ENCODE measurements at regions not wholly inside any gene's neighbourhood (a gene's known extent, or its start where the extent isn't known, plus 50 kb on each side); places are given as distances from the start of the nearest gene placed in this dataset.

- no peaks in the 10 kb centered on the region for H3K9me3 ChIP-seq
- no peak for TF ChIP-seq POLR2A (IDR thresholded peaks at IDR 0.05)
- TF ChIP-seq CTCF (IDR thresholded peaks at IDR 0.05), result no peak
- TF ChIP-seq POLR2AphosphoS5 (IDR thresholded peaks at IDR 0.05), result no peak
- TF ChIP-seq EP300 (IDR thresholded peaks at IDR 0.05; ENCODE audit: low read depth), result no peak
- no peaks in the 10 kb centered on the region for H3K27me3 ChIP-seq
- no peaks in the 10 kb centered on the region for H3K36me3 ChIP-seq
- DNase-seq, result no peak
- no peaks in the 10 kb centered on the region for H3K4me1 ChIP-seq
- intact Hi-C loops (cut with DNase I; ENCODE audit: low total_unique reads), result no loop called here
- in situ Hi-C loops (cut with MboI; ENCODE audit: low pct_ligation_motif_present in 1 of 4, low pct_unique_long_range_greater_than_20kb in 1 of 4, low sequenced_read_pairs in 3 of 4), result no loop called here
- 44 to 47% methylated on average over 5 of the region's 5 CpGs for WGBS, 2 donors (ENCODE audit: low coverage in 1 of 2)
- H3K27ac ChIP-seq, result no peak overlapping the region
- H3K4me3 ChIP-seq, result no peak overlapping the region
These were observed 1324.4 kb downstream of the GRIK2 start for GRCh38 chr6:102717737-102718456.

GRCh38 chr6:102717252-102717651, 1323.7 kb downstream of the GRIK2 start:
- 64 to 87% methylated on average over 2 of the region's 2 CpGs for WGBS, 2 donors (ENCODE audit: low coverage in 1 of 2)
- DNase-seq, result no peak
- in situ Hi-C loops (cut with MboI; ENCODE audit: low pct_ligation_motif_present in 1 of 4, low pct_unique_long_range_greater_than_20kb in 1 of 4, low sequenced_read_pairs in 3 of 4) (no loop called here), intact Hi-C loops (cut with DNase I; ENCODE audit: low total_unique reads) (no loop called here)
- no peaks in the 10 kb centered on the region for H3K4me1 ChIP-seq
- no peaks in the 10 kb centered on the region for H3K27me3 ChIP-seq
- TF ChIP-seq POLR2AphosphoS5 (IDR thresholded peaks at IDR 0.05) (no peak), EP300 (IDR thresholded peaks at IDR 0.05; ENCODE audit: low read depth) (no peak), POLR2A (IDR thresholded peaks at IDR 0.05) (no peak), CTCF (IDR thresholded peaks at IDR 0.05) (no peak)
- H3K4me3 ChIP-seq, result no peak overlapping the region
- no peak overlapping the region for H3K27ac ChIP-seq
- H3K9me3 ChIP-seq, result no peaks in the 10 kb centered on the region
- no peaks in the 10 kb centered on the region for H3K36me3 ChIP-seq

GRCh38 chr6:102701019-102701418, 1307.5 kb downstream of the GRIK2 start:
- no peaks in the 10 kb centered on the region for H3K36me3 ChIP-seq

GRCh38 chr6:102686461-102686860, 1293.0 kb downstream of the GRIK2 start:
- no peaks in the 10 kb centered on the region for H3K4me1 ChIP-seq
- no peaks in the 10 kb centered on the region for H3K27me3 ChIP-seq

More at GRCh38 chr6:102701019-102701418, 1307.5 kb downstream of the GRIK2 start:
- DNase-seq, result no peak
- Histone ChIP-seq H3K4me1 (no peaks in the 10 kb centered on the region), H3K9me3 (no peaks in the 10 kb centered on the region), H3K27ac (no peak overlapping the region), H3K4me3 (no peak overlapping the region), H3K27me3 (no peaks in the 10 kb centered on the region)
- in situ Hi-C loops (cut with MboI; ENCODE audit: low pct_ligation_motif_present in 1 of 4, low pct_unique_long_range_greater_than_20kb in 1 of 4, low sequenced_read_pairs in 3 of 4) (no loop called here), intact Hi-C loops (cut with DNase I; ENCODE audit: low total_unique reads) (no loop called here)
- TF ChIP-seq EP300 (IDR thresholded peaks at IDR 0.05; ENCODE audit: low read depth) (no peak), POLR2A (IDR thresholded peaks at IDR 0.05) (no peak), CTCF (IDR thresholded peaks at IDR 0.05) (no peak), POLR2AphosphoS5 (IDR thresholded peaks at IDR 0.05) (no peak)
- 86% methylated on average over 8 of the region's 8 CpGs; no CpG with 5 or more reads in 1 of the 2 donors for WGBS, 2 donors (ENCODE audit: low coverage in 1 of 2)

More at GRCh38 chr6:102686461-102686860, 1293.0 kb downstream of the GRIK2 start:
- DNase-seq, result no peak
- in situ Hi-C loops (cut with MboI; ENCODE audit: low pct_ligation_motif_present in 1 of 4, low pct_unique_long_range_greater_than_20kb in 1 of 4, low sequenced_read_pairs in 3 of 4), result no loop called here
- intact Hi-C loops (cut with DNase I; ENCODE audit: low total_unique reads), result no loop called here
- WGBS, 2 donors (ENCODE audit: low coverage in 1 of 2), result 44% methylated on average over 1 of the region's 1 CpG
- TF ChIP-seq EP300 (IDR thresholded peaks at IDR 0.05; ENCODE audit: low read depth) (no peak), POLR2A (IDR thresholded peaks at IDR 0.05) (no peak), CTCF (IDR thresholded peaks at IDR 0.05) (no peak), POLR2AphosphoS5 (IDR thresholded peaks at IDR 0.05) (no peak)
- Histone ChIP-seq H3K27ac (no peak overlapping the region), H3K9me3 (no peaks in the 10 kb centered on the region), H3K4me3 (no peak overlapping the region), H3K36me3 (no peaks in the 10 kb centered on the region)
